ENCODE measurements at regions not wholly inside any gene's neighbourhood (a gene's known extent, or its start where the extent isn't known, plus 50 kb on each side); places are given as distances from the start of the nearest gene placed in this dataset.

DNA sequence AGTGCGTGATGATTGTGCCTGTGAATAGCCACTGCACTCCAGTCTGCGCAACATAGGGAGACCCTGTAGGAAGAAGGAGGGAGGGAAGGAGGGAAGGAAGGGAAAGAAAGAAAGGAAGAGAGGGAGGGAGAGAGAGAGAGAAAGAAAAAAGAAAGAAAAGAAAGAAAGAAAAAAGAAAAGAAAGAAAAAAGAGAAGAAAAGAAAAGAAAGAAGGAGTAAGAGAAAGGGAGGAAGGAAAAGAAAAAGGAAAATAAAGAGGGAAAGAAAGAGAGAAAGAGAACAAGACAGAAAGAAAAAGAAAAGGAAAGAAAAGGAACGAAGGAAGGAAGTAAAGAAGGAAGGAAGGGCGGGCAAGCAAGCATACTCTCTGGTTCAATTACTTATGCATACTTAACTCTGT is 112.9 kb upstream of the ANK3 start:
- no peak for TF ChIP-seq CTCF (conservative IDR thresholded peaks at IDR 0.05)
- no peak for TF ChIP-seq EZH2 (IDR thresholded peaks at IDR 0.05; ENCODE audit: low read depth)

Data from PC-9 (cell line).